ENCODE measurements at regions not wholly inside any gene's neighbourhood (a gene's known extent, or its start where the extent isn't known, plus 50 kb on each side); places are given as distances from the start of the nearest gene placed in this dataset.
"Not testable (repeated sequence)": the region's sequence is repeated elsewhere in the genome, so short reads cannot be mapped to it uniquely, and the experiment has no call there.

DNA sequence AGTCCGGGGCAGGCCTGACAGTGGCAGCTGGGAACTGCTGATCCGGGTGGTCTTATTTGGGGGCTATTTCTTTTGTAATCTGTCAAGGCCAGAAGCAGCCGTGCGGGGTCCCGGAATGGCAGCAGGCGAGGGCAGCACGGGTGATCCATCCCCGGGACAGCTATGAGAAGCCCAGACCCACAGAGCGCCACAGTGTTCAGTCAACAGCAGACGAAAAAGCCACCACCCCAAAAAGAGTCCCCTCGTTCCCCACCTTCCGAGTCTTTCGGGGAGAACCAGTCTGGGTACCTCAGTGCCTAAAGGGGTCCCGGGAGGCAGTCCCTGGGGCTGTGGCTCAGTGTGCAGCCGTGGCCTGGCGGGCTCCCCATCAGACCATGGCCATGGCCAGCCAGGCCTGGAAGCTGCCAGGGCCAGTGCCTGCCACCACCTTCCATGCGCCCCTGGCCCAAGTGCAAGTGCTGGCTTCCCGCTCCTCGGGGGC, 125.1 kb upstream of the KCTD7 start:
- DNase-seq (ENCODE audit: low spot score): no peak

DNA sequence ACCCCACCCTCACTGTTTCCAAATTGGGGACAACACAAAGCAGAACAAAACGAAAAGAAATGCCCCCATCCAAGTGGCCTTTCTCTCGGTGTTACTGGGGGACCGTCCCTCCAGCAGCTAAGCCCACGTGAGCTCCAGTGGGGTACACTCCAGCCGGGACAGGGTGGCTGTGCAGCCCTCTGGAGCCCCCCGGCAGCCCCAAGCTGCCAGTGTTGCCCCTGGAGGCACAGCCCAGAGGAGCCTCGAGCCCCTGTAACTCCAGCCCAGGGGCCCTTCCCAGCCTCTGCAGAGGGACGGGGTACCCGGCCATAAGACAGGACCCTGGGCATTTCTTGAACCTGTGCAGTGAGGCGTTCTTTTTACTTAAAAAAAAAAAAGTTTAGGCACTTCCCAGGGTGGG, 124.5 kb upstream of the KCTD7 start:
- DNase-seq (ENCODE audit: low spot score): no peak

- no peak for DNase-seq (ENCODE audit: low spot score)
Observed at GRCh38 chr7:66505009-66505408, 123.7 kb upstream of the KCTD7 start.

DNA sequence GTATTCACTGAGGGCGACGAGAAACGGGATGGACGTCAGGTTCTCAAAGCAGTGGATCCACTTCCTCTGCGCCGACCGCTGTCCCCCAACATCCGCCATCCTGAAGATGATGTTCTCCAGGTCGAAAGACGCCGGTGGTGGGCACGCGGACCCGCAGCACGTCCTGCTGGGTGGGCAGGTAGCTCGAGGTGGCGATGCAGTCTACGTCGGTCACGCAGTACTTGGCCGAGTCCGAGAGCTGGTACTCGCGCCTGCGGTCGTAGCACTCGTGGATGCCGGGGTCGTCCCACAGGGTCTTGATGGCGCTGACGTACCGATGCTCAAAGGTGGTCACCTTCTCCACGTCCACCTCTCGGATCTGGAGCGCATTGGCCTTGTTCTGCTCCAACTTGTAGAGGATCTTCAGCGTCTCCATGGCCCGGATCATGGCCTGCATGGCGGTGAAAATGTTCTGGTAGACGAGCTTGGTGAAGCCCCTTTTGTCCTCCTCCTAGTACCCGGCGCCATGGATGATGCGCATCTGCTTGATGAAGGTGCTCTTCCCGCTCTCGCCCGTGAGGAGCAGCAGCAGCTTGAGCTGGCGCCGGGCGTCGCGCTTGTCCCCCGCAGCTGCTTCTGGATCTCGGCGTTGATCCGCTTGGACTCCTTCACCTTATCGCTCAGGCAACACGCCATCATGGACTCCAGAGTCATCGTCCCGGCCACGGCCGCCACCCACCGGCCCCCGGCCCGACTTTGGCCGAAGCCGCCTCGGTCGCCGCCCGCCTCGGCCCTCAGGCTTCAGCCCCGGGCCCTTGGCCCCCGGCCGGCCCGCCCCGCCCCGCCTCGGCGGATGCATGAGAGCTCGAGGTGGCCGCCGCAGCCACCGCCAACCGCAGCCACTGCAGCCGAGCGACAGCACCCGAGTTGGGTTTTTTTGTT, 122.9 kb upstream of the KCTD7 start:
- DNase-seq (ENCODE audit: low spot score): no peak

DNA sequence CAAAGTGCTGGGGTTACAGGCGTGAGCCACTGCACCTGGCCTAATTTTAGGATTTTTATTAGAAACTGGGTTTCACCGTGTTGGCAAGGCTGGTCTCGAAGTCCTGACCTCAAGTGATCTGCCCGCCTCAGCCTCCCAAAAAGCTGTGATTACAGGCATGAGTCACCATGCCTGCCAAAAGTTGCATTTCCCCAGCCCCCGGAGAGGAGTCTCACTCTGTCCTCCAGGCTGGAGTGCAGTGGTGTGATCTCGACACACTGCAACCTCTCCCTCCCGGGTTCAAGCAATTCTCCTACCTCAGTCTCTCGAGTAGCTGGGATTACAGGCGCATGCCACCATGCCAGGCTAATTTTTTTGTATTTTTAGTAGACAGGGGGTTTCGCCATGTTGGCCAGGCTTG, 122.0 kb upstream of the KCTD7 start:
- not testable (repeated sequence) for DNase-seq (ENCODE audit: low spot score)

DNA sequence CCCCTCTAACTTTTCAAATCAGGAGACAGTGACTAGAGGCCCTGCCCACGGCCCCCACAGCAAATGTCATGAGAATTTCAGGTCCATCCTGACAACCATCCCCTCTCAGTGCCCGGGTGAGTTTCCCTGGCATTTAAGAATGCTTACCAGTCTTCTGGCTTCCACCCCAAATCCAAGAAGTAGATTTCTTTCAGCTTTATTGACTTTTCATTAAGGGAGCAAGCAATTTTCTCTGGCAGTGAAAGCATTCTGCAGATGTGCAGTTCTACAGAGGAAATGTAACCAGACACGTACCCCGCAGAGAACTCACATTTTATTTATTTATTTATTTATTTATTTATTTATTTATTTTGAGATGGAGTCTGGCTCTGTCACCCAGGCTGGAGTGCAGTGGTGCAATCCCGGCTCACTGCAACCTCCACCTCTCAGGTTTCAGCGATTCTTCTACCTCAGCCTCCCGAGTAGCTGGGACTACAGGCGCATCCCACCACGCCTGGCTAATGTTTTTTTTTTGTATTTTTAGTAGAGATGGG, 120.9 kb upstream of the KCTD7 start:
- no peak for DNase-seq (ENCODE audit: low spot score)

GRCh38 chr7:66508431-66508830, 120.2 kb upstream of the KCTD7 start:
- no peak for DNase-seq (ENCODE audit: low spot score)

- no peak for DNase-seq (ENCODE audit: low spot score)
Observed at GRCh38 chr7:66514050-66514449, 114.6 kb upstream of the KCTD7 start.

DNA sequence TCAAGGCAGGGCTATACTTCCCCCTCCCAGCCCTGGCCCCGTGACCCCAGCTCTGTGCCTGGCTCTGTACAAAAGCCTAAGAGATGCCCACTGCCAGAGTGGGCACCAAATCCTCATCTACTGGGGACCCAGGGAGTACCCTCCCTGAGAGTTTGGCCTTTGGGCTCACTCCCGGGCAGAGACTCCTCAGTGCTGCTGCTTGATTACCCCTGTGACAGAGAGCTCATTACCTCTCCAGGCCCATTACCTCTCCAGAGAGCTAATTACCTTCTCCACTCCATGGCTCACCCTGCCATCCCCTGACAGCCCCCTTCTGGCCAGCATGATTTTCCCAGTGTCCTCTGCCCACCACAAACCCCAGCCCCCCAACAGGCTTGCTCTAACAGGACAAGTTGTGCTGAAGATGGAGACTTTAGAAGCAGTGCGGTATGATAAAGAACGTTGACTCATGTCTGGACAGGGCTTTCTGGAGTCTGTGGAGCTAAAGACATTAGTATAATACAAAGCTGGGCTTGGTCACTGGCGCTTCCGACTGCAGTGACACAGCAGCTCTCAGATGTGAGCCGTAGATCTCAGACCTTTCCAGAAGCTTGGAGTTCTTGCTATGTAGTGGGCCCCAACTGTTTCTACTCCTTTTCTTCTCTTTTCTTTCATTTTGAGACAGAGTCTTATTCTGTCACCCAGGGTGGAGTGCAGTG, 111.3 kb upstream of the KCTD7 start:
- no peak for DNase-seq (ENCODE audit: low spot score)

DNA sequence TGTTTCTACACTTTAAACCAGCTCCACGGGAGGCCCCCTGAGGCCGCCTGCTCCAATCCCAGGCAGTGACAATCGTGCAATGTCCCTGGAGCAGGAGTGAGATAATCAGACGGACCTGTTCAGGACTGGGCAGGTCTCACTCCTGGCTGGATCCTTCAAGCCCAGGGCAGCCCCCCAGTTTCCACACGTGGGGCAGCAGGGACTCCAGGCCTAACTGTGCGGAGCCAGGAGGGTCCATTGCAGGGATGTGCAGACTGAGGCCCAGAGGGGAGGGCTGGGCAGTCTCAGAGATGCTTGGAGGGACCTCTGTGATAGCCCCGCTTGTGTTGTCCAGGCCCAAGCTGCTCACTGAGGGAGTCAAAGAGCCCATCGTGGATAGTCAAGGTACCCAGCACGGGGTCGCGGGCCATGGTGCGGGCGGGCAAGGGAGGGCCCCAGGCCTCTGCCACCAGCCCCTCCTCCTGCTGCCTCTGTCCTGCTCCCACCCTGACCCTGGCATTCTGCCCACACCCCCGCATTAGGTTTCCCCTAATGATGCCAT, 110.5 kb upstream of the KCTD7 start:
- DNase-seq (ENCODE audit: low spot score): no peak

GRCh38 chr7:66521675-66522074, 107.0 kb upstream of the KCTD7 start:
- DNase-seq (ENCODE audit: low spot score): no peak

DNA sequence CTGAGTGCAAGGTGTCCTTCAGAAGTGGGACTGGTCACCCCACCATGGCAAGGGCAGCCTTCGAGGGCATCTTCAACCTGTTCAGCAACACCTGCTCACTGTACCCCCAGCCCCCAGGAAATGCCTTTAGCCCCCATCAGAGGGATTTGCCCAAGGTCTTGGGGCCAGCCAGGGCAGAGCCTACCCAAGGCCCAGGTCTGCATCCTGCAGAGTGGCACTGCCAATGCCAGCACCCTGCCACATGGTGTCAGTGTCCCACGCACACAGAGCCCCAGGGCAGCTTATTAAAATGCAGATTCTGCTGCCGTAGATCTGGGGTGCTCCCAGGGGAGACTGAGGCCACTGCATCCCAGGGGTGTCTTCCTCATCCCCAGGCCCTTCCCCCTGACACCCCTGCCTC, 106.2 kb upstream of the KCTD7 start:
- peak; percentile 39 for DNase-seq (ENCODE audit: low spot score)

DNA sequence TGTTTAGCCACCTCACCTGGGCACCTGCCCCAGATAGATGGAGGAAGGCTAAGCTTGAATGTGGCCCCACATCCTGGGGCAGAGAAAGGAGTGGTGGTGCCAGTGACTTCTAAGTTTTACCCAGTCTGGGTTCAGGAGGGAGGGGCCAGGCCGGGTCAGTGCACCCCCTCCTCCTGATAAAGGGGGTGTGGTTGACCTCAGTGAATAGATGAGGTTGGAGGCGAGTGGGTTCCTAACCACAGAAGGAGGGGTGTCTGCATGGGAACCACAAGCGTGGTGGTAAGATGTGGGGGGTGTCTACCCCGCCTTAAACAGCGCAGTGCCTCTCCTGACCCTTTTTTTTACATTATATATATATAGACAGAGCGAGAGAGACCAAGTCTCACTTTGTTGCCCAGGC, 105.3 kb upstream of the KCTD7 start:
- no peak for DNase-seq (ENCODE audit: low spot score)

- no peak for DNase-seq (ENCODE audit: low spot score)
Observed at GRCh38 chr7:66524738-66525137, 103.9 kb upstream of the KCTD7 start.

DNA sequence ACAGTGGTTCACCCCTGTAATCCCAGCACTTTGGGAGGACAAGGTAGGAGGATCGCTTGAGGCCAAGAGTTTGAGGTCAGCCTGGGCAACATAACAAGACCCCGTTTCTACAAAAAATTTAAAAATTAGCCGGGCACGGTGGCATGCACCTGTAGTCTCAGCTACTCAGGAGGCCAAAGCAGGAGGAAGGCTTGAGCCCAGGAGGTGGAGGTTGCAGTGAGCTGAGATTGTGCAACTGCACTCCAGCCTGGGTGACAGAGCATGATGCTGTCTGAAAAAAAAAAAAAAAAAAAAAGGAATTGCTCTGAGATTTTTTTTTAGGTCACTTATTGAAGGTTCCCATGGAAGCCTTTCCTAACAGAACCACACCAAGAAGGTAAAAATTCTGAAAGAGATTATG, 101.9 kb upstream of the KCTD7 start:
- not testable (repeated sequence) for DNase-seq (ENCODE audit: low spot score)

DNA sequence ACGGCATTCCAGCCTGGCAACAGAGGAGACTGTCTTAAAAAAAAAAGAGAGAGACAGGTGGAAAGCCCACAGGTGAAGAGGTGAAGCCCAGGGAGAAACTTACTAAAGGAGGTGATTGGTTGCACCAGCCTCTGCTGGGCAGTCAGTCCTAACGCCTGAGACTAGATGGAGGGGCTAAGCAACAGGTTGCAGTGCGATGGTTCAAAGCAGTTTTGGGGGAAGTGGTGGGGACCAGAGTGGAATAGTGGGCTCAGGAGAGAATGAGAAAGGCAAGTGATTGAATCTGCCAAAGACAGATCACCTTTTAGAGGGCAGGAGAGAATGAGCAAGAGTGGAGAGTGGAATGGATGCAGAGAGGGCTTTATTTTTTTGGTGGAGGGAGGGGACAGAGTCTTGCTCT, 100.0 kb upstream of the KCTD7 start:
- no peak for DNase-seq (ENCODE audit: low spot score)

DNA sequence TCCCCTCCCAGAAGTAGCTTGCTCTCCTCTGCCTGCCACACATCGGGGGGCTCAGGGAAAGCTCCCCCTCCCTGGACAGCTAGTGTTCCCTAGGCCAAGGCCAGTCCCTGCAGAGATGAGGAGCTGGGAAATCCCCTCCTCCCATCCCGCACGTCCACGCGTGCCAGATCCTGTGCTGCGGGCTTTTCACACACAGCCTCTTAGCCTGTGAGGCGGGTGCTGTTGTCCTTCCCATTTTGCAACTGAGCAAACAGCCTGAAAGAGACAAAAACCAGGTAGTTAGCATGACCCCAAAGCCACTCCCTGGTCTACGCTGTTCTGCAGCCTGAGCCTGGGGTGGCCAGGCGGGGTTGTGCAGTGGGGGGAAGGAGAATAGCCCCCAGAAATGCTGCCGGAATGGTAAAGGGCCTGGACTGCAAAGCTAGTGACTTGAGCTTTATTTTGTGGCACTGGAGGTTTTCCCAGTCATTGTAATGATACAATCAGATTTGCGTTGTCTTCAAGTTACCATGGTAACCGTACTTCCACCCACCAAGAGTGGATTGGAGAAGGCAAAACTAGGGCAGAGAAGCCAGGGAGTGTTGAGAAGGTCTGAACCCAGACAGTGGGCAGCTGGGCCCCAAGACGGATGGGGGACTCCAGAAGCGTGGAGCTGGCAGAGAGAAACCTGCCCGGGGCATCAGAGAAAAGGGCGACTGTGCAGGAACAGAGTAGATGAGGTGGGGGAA, 98.6 kb upstream of the KCTD7 start:
- no peak for DNase-seq (ENCODE audit: low spot score)

GRCh38 chr7:66535414-66536329, 93.0 kb upstream of the KCTD7 start:
- DNase-seq (ENCODE audit: low spot score): no peak

- no peak for DNase-seq (ENCODE audit: low spot score)
Observed at GRCh38 chr7:66537380-66537779, 91.3 kb upstream of the KCTD7 start.

DNA sequence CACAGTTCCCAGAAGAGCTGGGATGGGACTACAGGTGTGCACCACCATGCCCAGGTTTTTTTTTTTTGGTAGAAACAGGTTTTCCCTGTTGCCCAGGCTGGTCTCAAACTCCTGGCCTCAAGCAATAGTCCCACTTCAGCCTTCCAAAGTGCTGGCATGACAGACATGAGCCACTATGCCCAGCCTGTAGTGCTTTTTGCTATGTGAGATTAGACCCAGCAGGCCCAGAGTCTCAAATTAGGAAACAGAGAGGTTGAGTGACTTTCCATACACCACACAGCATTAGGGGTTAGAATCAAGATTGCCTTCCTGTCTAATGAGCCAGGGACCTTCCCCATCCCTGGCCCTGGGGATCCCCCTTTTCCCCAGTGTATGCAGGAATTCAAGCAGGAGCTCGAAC, 90.8 kb upstream of the KCTD7 start:
- DNase-seq (ENCODE audit: low spot score): no peak

DNA sequence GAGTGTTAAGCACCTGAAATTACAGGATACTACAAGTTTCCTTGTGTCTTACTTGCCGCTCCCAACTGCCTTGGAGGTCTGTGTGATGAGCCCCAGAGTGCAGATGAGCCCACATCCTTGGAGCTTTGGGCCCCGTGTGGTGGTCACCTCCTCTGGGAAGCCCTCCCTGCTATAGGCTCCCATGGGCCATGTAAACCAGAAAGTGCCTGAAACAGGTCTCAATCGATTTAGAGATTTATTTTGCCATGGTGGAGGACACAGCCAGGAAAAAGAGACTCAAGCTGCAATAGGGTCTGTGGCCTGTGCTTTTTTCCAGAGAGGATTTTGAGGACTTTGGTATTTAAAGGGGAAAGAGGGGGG, 89.4 kb upstream of the KCTD7 start:
- no peak for DNase-seq (ENCODE audit: low spot score)

Data from hematopoietic multipotent progenitor cell treated with erythropoietin and hydrocortisone succinate and interleukin-3 and kit ligand, for 15 days (in vitro differentiated cells).